Mucosa of rectum (tissue), 2 donors: ENCODE measurements at regions not wholly inside any gene's neighbourhood (a gene's known extent, or its start where the extent isn't known, plus 50 kb on each side); places are given as distances from the start of the nearest gene placed in this dataset.

ENCODE experiments used
- H3K27ac ChIP-seq, 2 donors: one replicate each; pipeline ENCODE4 v1.7.0; 2013; ENCODE audit warnings: inconsistent platforms in 2 of 2, low read depth in 2 of 2, low read length in 2 of 2
- H3K27me3 ChIP-seq, 2 donors: one replicate each; pipeline ENCODE4 v1.7.0; 2013; ENCODE audit warnings: low read length in 2 of 2; ENCODE audit not compliant: control insufficient read depth in 2 of 2, insufficient read depth in 2 of 2
- H3K36me3 ChIP-seq, 2 donors: one replicate each; pipeline ENCODE4 v1.7.0; 2013; ENCODE audit warnings: low read length in 2 of 2; ENCODE audit not compliant: control insufficient read depth in 2 of 2, insufficient read depth in 2 of 2
- H3K4me1 ChIP-seq, 2 donors: one replicate each; pipeline ENCODE4 v1.7.0; 2013; ENCODE audit warnings: low read length in 2 of 2, mild to moderate bottlenecking in 1 of 2; ENCODE audit not compliant: control insufficient read depth in 2 of 2, insufficient read depth in 2 of 2
- H3K4me3 ChIP-seq, 2 donors: one replicate each; pipeline ENCODE4 v1.7.0; 2013; ENCODE audit warnings: low read length in 2 of 2
- H3K9ac ChIP-seq, 2 donors: one replicate each; pipeline ENCODE4 v1.7.0; 2013; ENCODE audit warnings: low read length in 2 of 2, low read depth in 1 of 2, mild to moderate bottlenecking in 1 of 2
- H3K9me3 ChIP-seq, 2 donors: one replicate each; pipeline ENCODE4 v1.7.0; 2013; ENCODE audit warnings: low read length in 2 of 2; ENCODE audit not compliant: control insufficient read depth in 2 of 2
- donor health status: healthy.
- donor health status: Normal muscosa, but diverticular disease.

GRCh38 chrX:9320940-9321339 is 143.9 kb upstream of the TBL1X start:
- no peaks in the 10 kb centered on the region for H3K9me3 ChIP-seq
- no peaks in the 10 kb centered on the region for H3K36me3 ChIP-seq
- no peaks in the 10 kb centered on the region for H3K27me3 ChIP-seq
- no peak overlapping the region for H3K9ac ChIP-seq
- H3K4me3 ChIP-seq: no peak overlapping the region
- H3K4me1 ChIP-seq: no peaks in the 10 kb centered on the region
- H3K27ac ChIP-seq: no peak overlapping the region

- H3K36me3 ChIP-seq: no peaks in the 10 kb centered on the region
- no peak overlapping the region for H3K27ac ChIP-seq
- peaks cover 0 to 2% of the 10 kb centered on the region in 2 donors for H3K9me3 ChIP-seq
- no peak overlapping the region for H3K4me3 ChIP-seq
- no peaks in the 10 kb centered on the region for H3K4me1 ChIP-seq
- H3K9ac ChIP-seq: no peak overlapping the region
- H3K27me3 ChIP-seq: no peaks in the 10 kb centered on the region
Observed at GRCh38 chrX:9324676-9325075, 140.2 kb upstream of the TBL1X start.

GRCh38 chrX:9326369-9326768 is 138.5 kb upstream of the TBL1X start:
- Histone ChIP-seq H3K4me3 (no peak overlapping the region), H3K9me3 (peaks cover 0 to 2% of the 10 kb centered on the region in 2 donors), H3K27ac (no peak overlapping the region), H3K9ac (no peak overlapping the region), H3K27me3 (no peaks in the 10 kb centered on the region), H3K36me3 (no peaks in the 10 kb centered on the region), H3K4me1 (no peaks in the 10 kb centered on the region)

GRCh38 chrX:9327086-9327746 is 137.6 kb upstream of the TBL1X start:
- Histone ChIP-seq H3K36me3 (no peaks in the 10 kb centered on the region), H3K27ac (no peak overlapping the region), H3K9me3 (peaks cover 0 to 2% of the 10 kb centered on the region in 2 donors), H3K9ac (no peak overlapping the region), H3K4me3 (no peak overlapping the region), H3K27me3 (no peaks in the 10 kb centered on the region), H3K4me1 (no peaks in the 10 kb centered on the region)

GRCh38 chrX:9327747-9328145 is 137.1 kb upstream of the TBL1X start:
- H3K27ac ChIP-seq: no peak overlapping the region

GRCh38 chrX:9329056-9329455 is 135.8 kb upstream of the TBL1X start:
- Histone ChIP-seq H3K4me1 (no peaks in the 10 kb centered on the region), H3K9me3 (peaks cover 0 to 2% of the 10 kb centered on the region in 2 donors), H3K4me3 (no peak overlapping the region), H3K27ac (no peak overlapping the region), H3K27me3 (no peaks in the 10 kb centered on the region), H3K9ac (no peak overlapping the region), H3K36me3 (no peaks in the 10 kb centered on the region)

More at GRCh38 chrX:9327747-9328145, 137.1 kb upstream of the TBL1X start:
- no peaks in the 10 kb centered on the region for H3K4me1 ChIP-seq
- H3K9me3 ChIP-seq: peaks cover 0 to 2% of the 10 kb centered on the region in 2 donors
- H3K36me3 ChIP-seq: no peaks in the 10 kb centered on the region
- no peaks in the 10 kb centered on the region for H3K27me3 ChIP-seq
- no peak overlapping the region for H3K4me3 ChIP-seq
- no peak overlapping the region for H3K9ac ChIP-seq

- no peaks in the 10 kb centered on the region for H3K27me3 ChIP-seq
Observed at GRCh38 chrX:9330249-9330982, 134.4 kb upstream of the TBL1X start.

GRCh38 chrX:9333873-9334560 is 130.8 kb upstream of the TBL1X start:
- H3K27ac ChIP-seq: no peak overlapping the region

More at GRCh38 chrX:9330249-9330982, 134.4 kb upstream of the TBL1X start:
- Histone ChIP-seq H3K4me3 (no peak overlapping the region), H3K9ac (no peak overlapping the region), H3K4me1 (no peaks in the 10 kb centered on the region), H3K36me3 (no peaks in the 10 kb centered on the region), H3K9me3 (peaks cover 0 to 2% of the 10 kb centered on the region in 2 donors), H3K27ac (no peak overlapping the region)

GRCh38 chrX:9335251-9335650 is 129.6 kb upstream of the TBL1X start:
- no peak overlapping the region for H3K27ac ChIP-seq
- no peak overlapping the region for H3K9ac ChIP-seq
- H3K27me3 ChIP-seq: no peaks in the 10 kb centered on the region
- H3K4me1 ChIP-seq: no peaks in the 10 kb centered on the region
- no peak overlapping the region for H3K4me3 ChIP-seq
- no peaks in the 10 kb centered on the region for H3K36me3 ChIP-seq
- H3K9me3 ChIP-seq: no peaks in the 10 kb centered on the region

More at GRCh38 chrX:9333873-9334560, 130.8 kb upstream of the TBL1X start:
- no peak overlapping the region for H3K4me3 ChIP-seq
- H3K36me3 ChIP-seq: no peaks in the 10 kb centered on the region
- H3K4me1 ChIP-seq: no peaks in the 10 kb centered on the region
- no peaks in the 10 kb centered on the region for H3K9me3 ChIP-seq
- H3K9ac ChIP-seq: no peak overlapping the region
- no peaks in the 10 kb centered on the region for H3K27me3 ChIP-seq

- H3K36me3 ChIP-seq: no peaks in the 10 kb centered on the region
- H3K4me3 ChIP-seq: no peak overlapping the region
- no peaks in the 10 kb centered on the region for H3K27me3 ChIP-seq
- H3K9me3 ChIP-seq: no peaks in the 10 kb centered on the region
- H3K27ac ChIP-seq: no peak overlapping the region
- H3K9ac ChIP-seq: no peak overlapping the region
- H3K4me1 ChIP-seq: peaks cover 7 to 9% of the 10 kb centered on the region in 2 donors
Observed at GRCh38 chrX:9336456-9336855, 128.4 kb upstream of the TBL1X start.
